ENCODE measurements at regions not wholly inside any gene's neighbourhood (a gene's known extent, or its start where the extent isn't known, plus 50 kb on each side); places are given as distances from the start of the nearest gene placed in this dataset.

GRCh38 chr22:48256041-48256739 lies 1493.7 kb downstream of the TBC1D22A start:
- H3K27me3 ChIP-seq (replicated peaks; ENCODE audit: insufficient read depth) = no peaks in the 10 kb centered on the region
- WGBS, 2 experiments (ENCODE audit: low coverage in 1 of 2, low lambda C conversion rate in 2 of 2, missing lambda C conversion rate in 2 of 2) = 41 to 49% methylated on average over 17 of the region's 17 CpGs
- no peak overlapping the region for H3K9ac ChIP-seq
- H3K36me3 ChIP-seq (ENCODE audit: low read depth) = no peaks in the 10 kb centered on the region
- H3K9me3 ChIP-seq (ENCODE audit: low read depth) = no peaks in the 10 kb centered on the region
- TF ChIP-seq EZH2phosphoT487 (IDR thresholded peaks at IDR 0.05; ENCODE audit: insufficient read depth, low read depth) = no peak
- no peak for TF ChIP-seq EZH2 (IDR thresholded peaks at IDR 0.05; ENCODE audit: insufficient read depth, poor library complexity, severe bottlenecking)
- H3K27ac ChIP-seq = no peak overlapping the region
- H3K4me3 ChIP-seq = no peak overlapping the region
- in situ Hi-C loops (cut with MboI) = no loop called here
- no peaks in the 10 kb centered on the region for H3F3A ChIP-seq (ENCODE audit: insufficient read depth)
- no peaks in the 10 kb centered on the region for H3K9me2 ChIP-seq (ENCODE audit: insufficient read depth)
- no peak overlapping the region for H3K4me2 ChIP-seq (ENCODE audit: unreplicated experiment)
- no peaks in the 10 kb centered on the region for H3K79me2 ChIP-seq (ENCODE audit: insufficient read depth)
- no peak overlapping the region for H2AFZ ChIP-seq
- H4K20me1 ChIP-seq (ENCODE audit: insufficient read depth) = no peaks in the 10 kb centered on the region
- H3K4me1 ChIP-seq (ENCODE audit: insufficient read depth) = no peaks in the 10 kb centered on the region
- no peak for DNase-seq

GRCh38 chr22:48254311-48254873 lies 1491.9 kb downstream of the TBC1D22A start:
- no peaks in the 10 kb centered on the region for H3K4me1 ChIP-seq (ENCODE audit: insufficient read depth)
- no peak overlapping the region for H3K27ac ChIP-seq
- no peak for DNase-seq
- TF ChIP-seq EZH2 (IDR thresholded peaks at IDR 0.05; ENCODE audit: insufficient read depth, poor library complexity, severe bottlenecking) (no peak), EZH2phosphoT487 (IDR thresholded peaks at IDR 0.05; ENCODE audit: insufficient read depth, low read depth) (no peak)
- H3K9me3 ChIP-seq (ENCODE audit: low read depth) = no peaks in the 10 kb centered on the region
- no peak overlapping the region for H3K4me3 ChIP-seq
- no peak overlapping the region for H3K4me2 ChIP-seq (ENCODE audit: unreplicated experiment)
- H3K9me2 ChIP-seq (ENCODE audit: insufficient read depth) = no peaks in the 10 kb centered on the region
- in situ Hi-C loops (cut with MboI) = no loop called here
- no peaks in the 10 kb centered on the region for H3K27me3 ChIP-seq (replicated peaks; ENCODE audit: insufficient read depth)
- no peak overlapping the region for H3K9ac ChIP-seq
- 14 to 16% methylated on average over 13 of the region's 13 CpGs for WGBS, 2 experiments (ENCODE audit: low coverage in 1 of 2, low lambda C conversion rate in 2 of 2, missing lambda C conversion rate in 2 of 2)
- no peaks in the 10 kb centered on the region for H3F3A ChIP-seq (ENCODE audit: insufficient read depth)
- H2AFZ ChIP-seq = no peak overlapping the region
- no peaks in the 10 kb centered on the region for H3K36me3 ChIP-seq (ENCODE audit: low read depth)
- no peaks in the 10 kb centered on the region for H3K79me2 ChIP-seq (ENCODE audit: insufficient read depth)
- H4K20me1 ChIP-seq (ENCODE audit: insufficient read depth) = no peaks in the 10 kb centered on the region

GRCh38 chr22:48253573-48253972 lies 1491.1 kb downstream of the TBC1D22A start:
- Histone ChIP-seq H3K4me2 (ENCODE audit: unreplicated experiment) (no peak overlapping the region), H3K79me2 (ENCODE audit: insufficient read depth) (no peaks in the 10 kb centered on the region), H3K27ac (no peak overlapping the region), H2AFZ (no peak overlapping the region), H3K9me2 (ENCODE audit: insufficient read depth) (no peaks in the 10 kb centered on the region), H4K20me1 (ENCODE audit: insufficient read depth) (no peaks in the 10 kb centered on the region), H3K27me3 (replicated peaks; ENCODE audit: insufficient read depth) (no peaks in the 10 kb centered on the region), H3K36me3 (ENCODE audit: low read depth) (no peaks in the 10 kb centered on the region), H3F3A (ENCODE audit: insufficient read depth) (no peaks in the 10 kb centered on the region), H3K4me3 (no peak overlapping the region), H3K9me3 (ENCODE audit: low read depth) (no peaks in the 10 kb centered on the region), H3K9ac (no peak overlapping the region), H3K4me1 (ENCODE audit: insufficient read depth) (no peaks in the 10 kb centered on the region)
- in situ Hi-C loops (cut with MboI) = no loop called here
- TF ChIP-seq EZH2 (IDR thresholded peaks at IDR 0.05; ENCODE audit: insufficient read depth, poor library complexity, severe bottlenecking) = no peak
- TF ChIP-seq EZH2phosphoT487 (IDR thresholded peaks at IDR 0.05; ENCODE audit: insufficient read depth, low read depth) = no peak
- no peak for DNase-seq
- WGBS, 2 experiments (ENCODE audit: low coverage in 1 of 2, low lambda C conversion rate in 2 of 2, missing lambda C conversion rate in 2 of 2) = 25 to 28% methylated on average over 6 of the region's 6 CpGs

- no peak for DNase-seq
- H3K9ac ChIP-seq = no peak overlapping the region
- H3F3A ChIP-seq (ENCODE audit: insufficient read depth) = no peaks in the 10 kb centered on the region
- H3K27ac ChIP-seq = no peak overlapping the region
- no peak overlapping the region for H3K4me3 ChIP-seq
- no peaks in the 10 kb centered on the region for H3K4me1 ChIP-seq (ENCODE audit: insufficient read depth)
- H3K36me3 ChIP-seq (ENCODE audit: low read depth) = no peaks in the 10 kb centered on the region
- H3K9me2 ChIP-seq (ENCODE audit: insufficient read depth) = no peaks in the 10 kb centered on the region
- in situ Hi-C loops (cut with MboI) = no loop called here
- no peaks in the 10 kb centered on the region for H3K27me3 ChIP-seq (replicated peaks; ENCODE audit: insufficient read depth)
- H3K9me3 ChIP-seq (ENCODE audit: low read depth) = no peaks in the 10 kb centered on the region
- 60 to 67% methylated on average over 11 to 13 of the region's 13 CpGs for WGBS, 2 experiments (ENCODE audit: low coverage in 1 of 2, low lambda C conversion rate in 2 of 2, missing lambda C conversion rate in 2 of 2)
- H3K79me2 ChIP-seq (ENCODE audit: insufficient read depth) = no peaks in the 10 kb centered on the region
- no peak overlapping the region for H3K4me2 ChIP-seq (ENCODE audit: unreplicated experiment)
- no peaks in the 10 kb centered on the region for H4K20me1 ChIP-seq (ENCODE audit: insufficient read depth)
- H2AFZ ChIP-seq = no peak overlapping the region
- no peak for TF ChIP-seq EZH2 (IDR thresholded peaks at IDR 0.05; ENCODE audit: insufficient read depth, poor library complexity, severe bottlenecking)
- no peak for TF ChIP-seq EZH2phosphoT487 (IDR thresholded peaks at IDR 0.05; ENCODE audit: insufficient read depth, low read depth)
Observed at GRCh38 chr22:48253136-48253535, 1490.7 kb downstream of the TBC1D22A start.
